WTC11 (cell line): ENCODE measurements at regions not wholly inside any gene's neighbourhood (a gene's known extent, or its start where the extent isn't known, plus 50 kb on each side); places are given as distances from the start of the nearest gene placed in this dataset.

Experiments
- ATAC-seq: fragments of 200-7000 bp; cut with Tn5 transposase; 2 replicates; pipeline ENCODE4 v1.10.0; 2021; ENCODE audit warnings: mild to moderate bottlenecking, moderate library complexity
- CTCF ChIA-PET: fragments of 300-600 bp; sonication (Branson Sonifier 250); formaldehyde crosslinking; loops from one replicate; lab custom pipeline; 2021; ENCODE audit warnings: antibody characterized with exemption; lab: Charles Lee
- POLR2A ChIA-PET: fragments of 350-600 bp; sonication (Branson Sonifier 250); formaldehyde crosslinking; loops from one replicate; lab custom pipeline; 2021; ENCODE audit warnings: antibody characterized with exemption; lab: Charles Lee
- DNase-seq: peaks from one replicate; pipeline ENCODE4 v3.0.0; 2021; ENCODE audit warnings: low spot score
- H3K27ac Mint-ChIP-seq: 2 replicates; pipeline ENCODE4 v1.8.0; 2021; ENCODE audit warnings: mixed read lengths
- H3K27me3 Mint-ChIP-seq: 2 replicates; pipeline ENCODE4 v1.8.0; 2021; ENCODE audit warnings: low read depth, mild to moderate bottlenecking, moderate library complexity, mixed read lengths
- H3K36me3 Mint-ChIP-seq: 2 replicates; pipeline ENCODE4 v1.8.0; 2021; ENCODE audit warnings: mixed read lengths
- H3K4me1 Mint-ChIP-seq: 2 replicates; pipeline ENCODE4 v1.8.0; 2022; ENCODE audit warnings: mixed read lengths
- H3K4me3 Mint-ChIP-seq: 2 replicates; pipeline ENCODE4 v1.8.0; 2021; ENCODE audit warnings: mild to moderate bottlenecking, moderate library complexity, mixed read lengths
- H3K9me3 Mint-ChIP-seq: 2 replicates; pipeline ENCODE4 v1.8.0; 2021; ENCODE audit warnings: mixed read lengths
- ATF1 ChIP-seq: sonication (generic); formaldehyde crosslinking; IDR thresholded peaks from 2 replicates; pipeline ENCODE4 v1.8.1; 2023; ENCODE audit warnings: mild to moderate bottlenecking, moderate library complexity, missing genetic modification reagents
- CBFB ChIP-seq: sonication (generic); formaldehyde crosslinking; IDR thresholded peaks from 2 replicates; pipeline ENCODE4 v1.8.1; 2022; ENCODE audit warnings: mild to moderate bottlenecking, low read depth, missing genetic modification reagents
- CREB1 ChIP-seq: sonication (generic); formaldehyde crosslinking; IDR thresholded peaks from 2 replicates; pipeline ENCODE4 v1.8.0; 2023; ENCODE audit warnings: mild to moderate bottlenecking, missing genetic modification reagents
- ESRRA ChIP-seq: sonication (generic); formaldehyde crosslinking; IDR thresholded peaks from 2 replicates; pipeline ENCODE4 v1.8.1; 2022; ENCODE audit warnings: mild to moderate bottlenecking, missing genetic modification reagents, borderline replicate concordance
- FOXJ3 ChIP-seq: sonication (generic); formaldehyde crosslinking; IDR thresholded peaks from 2 replicates; pipeline ENCODE4 v1.9.0; 2021; ENCODE audit warnings: missing genetic modification reagents, mild to moderate bottlenecking, borderline replicate concordance
- IRF2 ChIP-seq: sonication (generic); formaldehyde crosslinking; IDR thresholded peaks from 2 replicates; pipeline ENCODE4 v1.8.0; 2022; ENCODE audit warnings: low read depth, missing genetic modification reagents, borderline replicate concordance
- NFATC4 ChIP-seq: fragments of 250-450 bp; sonication (Bioruptor Pico); IDR thresholded peaks from 2 replicates; pipeline ENCODE4 v1.9.0; 2021; ENCODE audit warnings: mild to moderate bottlenecking
- ZBTB21 ChIP-seq: sonication (generic); formaldehyde crosslinking; IDR thresholded peaks from 2 replicates; pipeline ENCODE4 v1.8.1; 2023; ENCODE audit warnings: mild to moderate bottlenecking, missing genetic modification reagents, borderline replicate concordance
- ZNF416 ChIP-seq: fragments of 250-450 bp; sonication (Bioruptor Pico); IDR thresholded peaks from 2 replicates; pipeline ENCODE4 v1.9.0; 2021; ENCODE audit warnings: mild to moderate bottlenecking, inconsistent platforms
- ZNF423 ChIP-seq: fragments of 250-450 bp; sonication (Bioruptor Pico); IDR thresholded peaks from 2 replicates; pipeline ENCODE4 v2.1.2; 2022; ENCODE audit warnings: mild to moderate bottlenecking, moderate library complexity
- TF ChIP-seq, protein P1 (sequence below): sonication (generic); formaldehyde crosslinking; IDR thresholded peaks from 2 replicates; pipeline ENCODE4 v1.8.1; 2023; ENCODE audit warnings: mild to moderate bottlenecking, missing genetic modification reagents, borderline replicate concordance
- TF ChIP-seq, protein P2 (sequence below): sonication (generic); formaldehyde crosslinking; IDR thresholded peaks from 2 replicates; pipeline ENCODE4 v1.8.1; 2023; ENCODE audit warnings: mild to moderate bottlenecking, missing genetic modification reagents, moderate library complexity
- TF ChIP-seq, protein P3 (sequence below): sonication (generic); formaldehyde crosslinking; IDR thresholded peaks from 2 replicates; pipeline ENCODE4 v1.8.1; 2022; ENCODE audit warnings: missing genetic modification reagents, borderline replicate concordance
- TF ChIP-seq, protein P4 (sequence below): fragments of 200-600 bp; IDR thresholded peaks from 2 replicates; pipeline ENCODE4 v1.8.0; 2022; ENCODE audit warnings: antibody characterized with exemption
- TF ChIP-seq, protein P5 (sequence below): sonication (generic); formaldehyde crosslinking; IDR thresholded peaks from 2 replicates; pipeline ENCODE4 v1.8.0; 2022; ENCODE audit warnings: missing genetic modification reagents
- TF ChIP-seq, protein P6 (sequence below): sonication (generic); formaldehyde crosslinking; IDR thresholded peaks from 2 replicates; pipeline ENCODE4 v1.8.1; 2023; ENCODE audit warnings: mild to moderate bottlenecking, missing genetic modification reagents

DNA sequence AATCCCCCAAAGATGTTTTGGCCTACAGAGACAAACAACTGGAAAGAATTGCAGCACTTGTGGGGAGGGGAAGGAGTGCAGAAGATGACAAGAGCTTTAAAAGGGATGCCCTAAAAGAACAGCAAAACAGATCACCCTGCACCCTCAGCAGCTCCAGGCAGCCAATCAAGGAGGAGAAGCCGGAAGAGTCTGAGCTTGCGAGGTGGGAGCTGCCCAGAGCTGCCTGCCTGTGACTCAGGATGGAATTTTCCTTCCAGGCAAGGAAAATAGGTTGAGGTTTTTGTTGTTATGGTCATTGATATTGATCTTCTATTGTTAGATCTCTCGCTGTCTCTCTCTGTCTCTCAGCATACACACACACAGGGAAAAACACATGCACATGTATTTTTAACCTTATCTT, 70.3 kb upstream of the MAP1B start (continued):
- TF ChIP-seq ZNF423 (CRISPR knock-in tag): no peak
- TF ChIP-seq, protein P1, sequence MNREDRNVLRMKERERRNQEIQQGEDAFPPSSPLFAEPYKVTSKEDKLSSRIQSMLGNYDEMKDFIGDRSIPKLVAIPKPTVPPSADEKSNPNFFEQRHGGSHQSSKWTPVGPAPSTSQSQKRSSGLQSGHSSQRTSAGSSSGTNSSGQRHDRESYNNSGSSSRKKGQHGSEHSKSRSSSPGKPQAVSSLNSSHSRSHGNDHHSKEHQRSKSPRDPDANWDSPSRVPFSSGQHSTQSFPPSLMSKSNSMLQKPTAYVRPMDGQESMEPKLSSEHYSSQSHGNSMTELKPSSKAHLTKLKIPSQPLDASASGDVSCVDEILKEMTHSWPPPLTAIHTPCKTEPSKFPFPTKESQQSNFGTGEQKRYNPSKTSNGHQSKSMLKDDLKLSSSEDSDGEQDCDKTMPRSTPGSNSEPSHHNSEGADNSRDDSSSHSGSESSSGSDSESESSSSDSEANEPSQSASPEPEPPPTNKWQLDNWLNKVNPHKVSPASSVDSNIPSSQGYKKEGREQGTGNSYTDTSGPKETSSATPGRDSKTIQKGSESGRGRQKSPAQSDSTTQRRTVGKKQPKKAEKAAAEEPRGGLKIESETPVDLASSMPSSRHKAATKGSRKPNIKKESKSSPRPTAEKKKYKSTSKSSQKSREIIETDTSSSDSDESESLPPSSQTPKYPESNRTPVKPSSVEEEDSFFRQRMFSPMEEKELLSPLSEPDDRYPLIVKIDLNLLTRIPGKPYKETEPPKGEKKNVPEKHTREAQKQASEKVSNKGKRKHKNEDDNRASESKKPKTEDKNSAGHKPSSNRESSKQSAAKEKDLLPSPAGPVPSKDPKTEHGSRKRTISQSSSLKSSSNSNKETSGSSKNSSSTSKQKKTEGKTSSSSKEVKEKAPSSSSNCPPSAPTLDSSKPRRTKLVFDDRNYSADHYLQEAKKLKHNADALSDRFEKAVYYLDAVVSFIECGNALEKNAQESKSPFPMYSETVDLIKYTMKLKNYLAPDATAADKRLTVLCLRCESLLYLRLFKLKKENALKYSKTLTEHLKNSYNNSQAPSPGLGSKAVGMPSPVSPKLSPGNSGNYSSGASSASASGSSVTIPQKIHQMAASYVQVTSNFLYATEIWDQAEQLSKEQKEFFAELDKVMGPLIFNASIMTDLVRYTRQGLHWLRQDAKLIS (CRISPR knock-in tag): no peak
- TF ChIP-seq, protein P2, sequence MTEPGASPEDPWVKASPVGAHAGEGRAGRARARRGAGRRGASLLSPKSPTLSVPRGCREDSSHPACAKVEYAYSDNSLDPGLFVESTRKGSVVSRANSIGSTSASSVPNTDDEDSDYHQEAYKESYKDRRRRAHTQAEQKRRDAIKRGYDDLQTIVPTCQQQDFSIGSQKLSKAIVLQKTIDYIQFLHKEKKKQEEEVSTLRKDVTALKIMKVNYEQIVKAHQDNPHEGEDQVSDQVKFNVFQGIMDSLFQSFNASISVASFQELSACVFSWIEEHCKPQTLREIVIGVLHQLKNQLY (CRISPR knock-in tag): no peak
- TF ChIP-seq ZNF416 (CRISPR knock-in tag): no peak

DNA sequence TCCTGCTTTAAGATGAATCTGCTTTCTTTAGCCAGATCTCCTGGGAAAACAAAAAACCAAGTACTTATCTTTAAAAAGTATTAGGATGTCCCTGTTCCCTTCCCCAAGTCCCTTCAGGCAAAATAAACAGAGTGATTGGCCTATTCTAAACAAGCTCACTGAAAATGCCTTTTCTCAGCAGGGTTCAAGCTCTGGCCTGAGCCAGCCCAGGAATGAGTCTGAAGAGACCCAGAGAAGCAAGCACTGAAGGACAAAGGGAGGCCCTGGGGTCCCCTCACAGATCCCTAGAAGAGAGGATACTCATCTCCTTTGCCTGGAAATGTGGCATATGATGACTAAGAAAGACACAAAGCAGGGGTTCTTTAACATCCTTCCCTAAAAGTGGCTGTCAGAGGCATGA, 66.8 kb upstream of the MAP1B start:
- no peak for TF ChIP-seq ZBTB21 (CRISPR knock-in tag)
- H3K27me3 Mint-ChIP-seq: no peaks in the 10 kb centered on the region; the same call in 1 of the 2 replicates
- ChIA-PET POLR2A (no interaction called here), CTCF (interaction anchor here (0.5 to 1.0 kb wide), 2 partner anchors 102 to 252 kb away, joined by 3 read pairs; no protein-coding TSS in a partner anchor)
- DNase-seq (no peak), ATAC-seq (peak; percentile 65)
- H3K4me3 Mint-ChIP-seq: no peak overlapping the region
- no peak overlapping the region for H3K27ac Mint-ChIP-seq
- no peaks in the 10 kb centered on the region for H3K36me3 Mint-ChIP-seq
- no peaks in the 10 kb centered on the region for H3K9me3 Mint-ChIP-seq
- H3K4me1 Mint-ChIP-seq: peaks cover 38% of the 10 kb centered on the region

DNA sequence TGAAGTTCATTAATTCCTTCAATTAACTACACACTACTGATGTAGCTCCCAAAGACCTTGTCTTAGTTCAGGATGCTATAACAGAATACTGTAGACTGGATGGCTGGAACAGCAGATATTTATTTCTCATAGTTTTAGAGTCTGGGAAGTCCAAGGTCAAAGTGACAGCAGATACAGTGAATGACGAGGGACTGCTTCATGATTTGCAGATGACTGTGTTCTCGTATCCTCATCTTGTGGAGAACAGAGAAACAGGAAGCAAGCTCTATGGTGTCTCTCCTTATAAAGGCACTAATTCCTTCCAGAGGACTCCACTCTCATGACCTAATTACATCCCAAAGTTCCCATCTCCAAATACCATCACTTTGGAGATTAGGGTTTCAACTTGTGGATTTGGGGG, 65.6 kb upstream of the MAP1B start:
- Mint-ChIP-seq H3K27ac (no peak overlapping the region), H3K4me1 (peaks cover 31% of the 10 kb centered on the region), H3K4me3 (no peak overlapping the region), H3K9me3 (no peaks in the 10 kb centered on the region), H3K36me3 (no peaks in the 10 kb centered on the region), H3K27me3 (no peaks in the 10 kb centered on the region; the same call in 1 of the 2 replicates)
- ChIA-PET CTCF (no interaction called here), POLR2A (no interaction called here)
- ATAC-seq (no peak), DNase-seq (no peak)
- no peak for TF ChIP-seq CBFB (CRISPR knock-in tag)
- TF ChIP-seq ATF1 (CRISPR knock-in tag): no peak
- TF ChIP-seq NFATC4 (CRISPR knock-in tag): no peak
- TF ChIP-seq IRF2 (CRISPR knock-in tag): no peak
- TF ChIP-seq FOXJ3 (CRISPR knock-in tag): no peak
- no peak for TF ChIP-seq ESRRA (CRISPR knock-in tag)
- TF ChIP-seq, protein P3, sequence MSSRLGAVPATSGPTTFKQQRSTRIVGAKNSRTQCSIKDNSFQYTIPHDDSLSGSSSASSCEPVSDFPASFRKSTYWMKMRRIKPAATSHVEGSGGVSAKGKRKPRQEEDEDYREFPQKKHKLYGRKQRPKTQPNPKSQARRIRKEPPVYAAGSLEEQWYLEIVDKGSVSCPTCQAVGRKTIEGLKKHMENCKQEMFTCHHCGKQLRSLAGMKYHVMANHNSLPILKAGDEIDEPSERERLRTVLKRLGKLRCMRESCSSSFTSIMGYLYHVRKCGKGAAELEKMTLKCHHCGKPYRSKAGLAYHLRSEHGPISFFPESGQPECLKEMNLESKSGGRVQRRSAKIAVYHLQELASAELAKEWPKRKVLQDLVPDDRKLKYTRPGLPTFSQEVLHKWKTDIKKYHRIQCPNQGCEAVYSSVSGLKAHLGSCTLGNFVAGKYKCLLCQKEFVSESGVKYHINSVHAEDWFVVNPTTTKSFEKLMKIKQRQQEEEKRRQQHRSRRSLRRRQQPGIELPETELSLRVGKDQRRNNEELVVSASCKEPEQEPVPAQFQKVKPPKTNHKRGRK (CRISPR knock-in tag): no peak
- TF ChIP-seq, protein P4, sequence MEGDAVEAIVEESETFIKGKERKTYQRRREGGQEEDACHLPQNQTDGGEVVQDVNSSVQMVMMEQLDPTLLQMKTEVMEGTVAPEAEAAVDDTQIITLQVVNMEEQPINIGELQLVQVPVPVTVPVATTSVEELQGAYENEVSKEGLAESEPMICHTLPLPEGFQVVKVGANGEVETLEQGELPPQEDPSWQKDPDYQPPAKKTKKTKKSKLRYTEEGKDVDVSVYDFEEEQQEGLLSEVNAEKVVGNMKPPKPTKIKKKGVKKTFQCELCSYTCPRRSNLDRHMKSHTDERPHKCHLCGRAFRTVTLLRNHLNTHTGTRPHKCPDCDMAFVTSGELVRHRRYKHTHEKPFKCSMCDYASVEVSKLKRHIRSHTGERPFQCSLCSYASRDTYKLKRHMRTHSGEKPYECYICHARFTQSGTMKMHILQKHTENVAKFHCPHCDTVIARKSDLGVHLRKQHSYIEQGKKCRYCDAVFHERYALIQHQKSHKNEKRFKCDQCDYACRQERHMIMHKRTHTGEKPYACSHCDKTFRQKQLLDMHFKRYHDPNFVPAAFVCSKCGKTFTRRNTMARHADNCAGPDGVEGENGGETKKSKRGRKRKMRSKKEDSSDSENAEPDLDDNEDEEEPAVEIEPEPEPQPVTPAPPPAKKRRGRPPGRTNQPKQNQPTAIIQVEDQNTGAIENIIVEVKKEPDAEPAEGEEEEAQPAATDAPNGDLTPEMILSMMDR: no peak

DNA sequence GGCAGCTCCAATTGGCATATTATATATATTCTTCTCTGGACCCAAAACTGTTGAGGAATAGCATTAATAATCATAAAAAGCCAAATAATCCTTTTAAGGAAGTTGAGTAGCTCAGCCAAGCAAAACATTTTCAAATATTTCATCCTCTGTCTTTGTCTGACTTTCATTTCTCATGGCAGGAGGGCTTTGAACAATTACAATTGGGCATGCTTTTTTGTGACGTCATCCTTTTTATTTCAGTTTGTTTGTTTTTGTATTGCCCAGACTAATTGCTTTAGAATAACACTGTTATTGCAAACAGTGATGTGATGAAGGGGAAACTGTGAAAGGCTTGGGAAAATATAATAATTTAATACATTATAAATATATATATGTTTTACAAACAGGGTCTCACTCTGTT, 65.2 kb upstream of the MAP1B start:
- no peak overlapping the region for H3K4me3 Mint-ChIP-seq
- DNase-seq (no peak), ATAC-seq (no peak)
- no peak overlapping the region for H3K27ac Mint-ChIP-seq
- H3K9me3 Mint-ChIP-seq: peaks cover 3% of the 10 kb centered on the region
- CTCF ChIA-PET: no interaction called here
- H3K4me1 Mint-ChIP-seq: peaks cover 27% of the 10 kb centered on the region
- no peaks in the 10 kb centered on the region; the same call in 1 of the 2 replicates for H3K27me3 Mint-ChIP-seq
- POLR2A ChIA-PET: no interaction called here
- H3K36me3 Mint-ChIP-seq: no peaks in the 10 kb centered on the region
- TF ChIP-seq, protein P5, sequence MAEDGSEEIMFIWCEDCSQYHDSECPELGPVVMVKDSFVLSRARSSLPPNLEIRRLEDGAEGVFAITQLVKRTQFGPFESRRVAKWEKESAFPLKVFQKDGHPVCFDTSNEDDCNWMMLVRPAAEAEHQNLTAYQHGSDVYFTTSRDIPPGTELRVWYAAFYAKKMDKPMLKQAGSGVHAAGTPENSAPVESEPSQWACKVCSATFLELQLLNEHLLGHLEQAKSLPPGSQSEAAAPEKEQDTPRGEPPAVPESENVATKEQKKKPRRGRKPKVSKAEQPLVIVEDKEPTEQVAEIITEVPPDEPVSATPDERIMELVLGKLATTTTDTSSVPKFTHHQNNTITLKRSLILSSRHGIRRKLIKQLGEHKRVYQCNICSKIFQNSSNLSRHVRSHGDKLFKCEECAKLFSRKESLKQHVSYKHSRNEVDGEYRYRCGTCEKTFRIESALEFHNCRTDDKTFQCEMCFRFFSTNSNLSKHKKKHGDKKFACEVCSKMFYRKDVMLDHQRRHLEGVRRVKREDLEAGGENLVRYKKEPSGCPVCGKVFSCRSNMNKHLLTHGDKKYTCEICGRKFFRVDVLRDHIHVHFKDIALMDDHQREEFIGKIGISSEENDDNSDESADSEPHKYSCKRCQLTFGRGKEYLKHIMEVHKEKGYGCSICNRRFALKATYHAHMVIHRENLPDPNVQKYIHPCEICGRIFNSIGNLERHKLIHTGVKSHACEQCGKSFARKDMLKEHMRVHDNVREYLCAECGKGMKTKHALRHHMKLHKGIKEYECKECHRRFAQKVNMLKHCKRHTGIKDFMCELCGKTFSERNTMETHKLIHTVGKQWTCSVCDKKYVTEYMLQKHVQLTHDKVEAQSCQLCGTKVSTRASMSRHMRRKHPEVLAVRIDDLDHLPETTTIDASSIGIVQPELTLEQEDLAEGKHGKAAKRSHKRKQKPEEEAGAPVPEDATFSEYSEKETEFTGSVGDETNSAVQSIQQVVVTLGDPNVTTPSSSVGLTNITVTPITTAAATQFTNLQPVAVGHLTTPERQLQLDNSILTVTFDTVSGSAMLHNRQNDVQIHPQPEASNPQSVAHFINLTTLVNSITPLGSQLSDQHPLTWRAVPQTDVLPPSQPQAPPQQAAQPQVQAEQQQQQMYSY (CRISPR knock-in tag): no peak
- TF ChIP-seq, protein P6, sequence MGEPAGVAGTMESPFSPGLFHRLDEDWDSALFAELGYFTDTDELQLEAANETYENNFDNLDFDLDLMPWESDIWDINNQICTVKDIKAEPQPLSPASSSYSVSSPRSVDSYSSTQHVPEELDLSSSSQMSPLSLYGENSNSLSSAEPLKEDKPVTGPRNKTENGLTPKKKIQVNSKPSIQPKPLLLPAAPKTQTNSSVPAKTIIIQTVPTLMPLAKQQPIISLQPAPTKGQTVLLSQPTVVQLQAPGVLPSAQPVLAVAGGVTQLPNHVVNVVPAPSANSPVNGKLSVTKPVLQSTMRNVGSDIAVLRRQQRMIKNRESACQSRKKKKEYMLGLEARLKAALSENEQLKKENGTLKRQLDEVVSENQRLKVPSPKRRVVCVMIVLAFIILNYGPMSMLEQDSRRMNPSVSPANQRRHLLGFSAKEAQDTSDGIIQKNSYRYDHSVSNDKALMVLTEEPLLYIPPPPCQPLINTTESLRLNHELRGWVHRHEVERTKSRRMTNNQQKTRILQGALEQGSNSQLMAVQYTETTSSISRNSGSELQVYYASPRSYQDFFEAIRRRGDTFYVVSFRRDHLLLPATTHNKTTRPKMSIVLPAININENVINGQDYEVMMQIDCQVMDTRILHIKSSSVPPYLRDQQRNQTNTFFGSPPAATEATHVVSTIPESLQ (CRISPR knock-in tag): no peak
- TF ChIP-seq CREB1 (CRISPR knock-in tag): no peak
